HEK293 (cell line): ENCODE measurements at regions not wholly inside any gene's neighbourhood (a gene's known extent, or its start where the extent isn't known, plus 50 kb on each side); places are given as distances from the start of the nearest gene placed in this dataset.

Experiments
- CTCF ChIA-PET: fragments of 350-600 bp; formaldehyde crosslinking; extraction: SDS; loops from one replicate; lab custom pipeline; 2021; ENCODE audit warnings: antibody characterized with exemption; lab: Yijun Ruan, JAX
- POLR2A ChIA-PET: fragments of 300-600 bp; formaldehyde crosslinking; extraction: SDS; loops from one replicate; lab custom pipeline; 2020; ENCODE audit warnings: antibody characterized with exemption, inconsistent platforms; lab: Yijun Ruan, JAX
- H3K27ac ChIP-seq: fragments of 200-500 bp; sonication (Bioruptor generic); 2 replicates; pipeline ENCODE4 v1.5.1; 2014; ENCODE audit warnings: low read depth, low read length, control low read depth, inconsistent platforms; ENCODE audit errors: extremely low read depth
- H3K36me3 ChIP-seq, 2 experiments: fragments of 200-500 bp in 1 of 2; sonication (Bioruptor generic) in 1 of 2; 1 replicate in 1 of 2; 2 replicates in 1 of 2; pipeline ENCODE4 v1.5.1; 2014 to 2017; ENCODE audit warnings: inconsistent platforms in 2 of 2, low read length in 2 of 2; ENCODE audit not compliant: control insufficient read depth in 2 of 2, insufficient read depth in 1 of 2
- H3K4me1 ChIP-seq: fragments of 200-500 bp; sonication (Bioruptor generic); 2 replicates; pipeline ENCODE4 v1.5.1; 2014; ENCODE audit warnings: mild to moderate bottlenecking, low read length, inconsistent platforms; ENCODE audit not compliant: control insufficient read depth, insufficient read depth
- H3K4me3 ChIP-seq: 2 replicates; pipeline ENCODE4 v1.5.1; 2011; ENCODE audit warnings: low read depth, mild to moderate bottlenecking, control low read depth, low read length, moderate library complexity
- H3K9me3 ChIP-seq: fragments of 200-500 bp; sonication (Bioruptor generic); 2 replicates; pipeline ENCODE4 v1.5.1; 2014; ENCODE audit warnings: low read depth, low read length, inconsistent platforms; ENCODE audit not compliant: control insufficient read depth, insufficient read depth
- BCL11B ChIP-seq: fragments of 450-650 bp; formaldehyde crosslinking; IDR thresholded peaks from 2 replicates; pipeline ENCODE4 v1.5.1; 2016; ENCODE audit warnings: low read depth, missing biosample characterization, missing genetic modification characterization
- INSM2 ChIP-seq: fragments of 450-650 bp; formaldehyde crosslinking; IDR thresholded peaks from 2 replicates; pipeline ENCODE4 v1.5.1; 2016; ENCODE audit warnings: missing biosample characterization, missing genetic modification characterization
- KLF16 ChIP-seq: fragments of 450-650 bp; formaldehyde crosslinking; IDR thresholded peaks from 2 replicates; pipeline ENCODE4 v1.5.1; 2017; ENCODE audit warnings: missing biosample characterization, missing genetic modification characterization
- OVOL3 ChIP-seq: fragments of 450-650 bp; formaldehyde crosslinking; IDR thresholded peaks from 2 replicates; pipeline ENCODE4 v1.5.1; 2016; ENCODE audit warnings: missing biosample characterization, missing genetic modification characterization
- PRDM2 ChIP-seq: fragments of 450-650 bp; formaldehyde crosslinking; IDR thresholded peaks from 2 replicates; pipeline ENCODE4 v1.5.1; 2016; ENCODE audit warnings: missing biosample characterization, missing genetic modification characterization, borderline replicate concordance
- TSHZ1 ChIP-seq: fragments of 450-650 bp; formaldehyde crosslinking; IDR thresholded peaks from 2 replicates; pipeline ENCODE4 v1.5.1; 2016; ENCODE audit warnings: missing biosample characterization, missing genetic modification characterization, borderline replicate concordance
- ZBTB8A ChIP-seq: fragments of 450-650 bp; formaldehyde crosslinking; IDR thresholded peaks from 2 replicates; pipeline ENCODE4 v1.5.1; 2016; ENCODE audit warnings: missing biosample characterization, missing genetic modification characterization
- ZEB2 ChIP-seq: fragments of 450-650 bp; formaldehyde crosslinking; IDR thresholded peaks from 2 replicates; pipeline ENCODE4 v1.5.1; 2016; ENCODE audit warnings: missing biosample characterization, missing genetic modification characterization
- ZNF114 ChIP-seq: fragments of 450-650 bp; formaldehyde crosslinking; IDR thresholded peaks from 2 replicates; pipeline ENCODE4 v1.5.0; 2017; ENCODE audit warnings: missing biosample characterization, missing genetic modification characterization
- ZNF18 ChIP-seq: fragments of 450-650 bp; formaldehyde crosslinking; IDR thresholded peaks from 2 replicates; pipeline ENCODE4 v1.5.1; 2016; ENCODE audit warnings: missing biosample characterization, missing genetic modification characterization
- ZNF302 ChIP-seq: fragments of 450-650 bp; formaldehyde crosslinking; IDR thresholded peaks from 2 replicates; pipeline ENCODE4 v1.5.1; 2016; ENCODE audit warnings: missing biosample characterization, missing genetic modification characterization, low read depth
- ZNF549 ChIP-seq: fragments of 450-650 bp; IDR thresholded peaks from 2 replicates; pipeline ENCODE4 v1.5.1; 2018; ENCODE audit warnings: missing biosample characterization, missing genetic modification characterization, mild to moderate bottlenecking, inconsistent platforms, moderate library complexity
- ZNF692 ChIP-seq: fragments of 450-650 bp; formaldehyde crosslinking; IDR thresholded peaks from 2 replicates; pipeline ENCODE4 v1.5.1; 2016; ENCODE audit warnings: missing biosample characterization, missing genetic modification characterization
- ZNF707 ChIP-seq: fragments of 450-650 bp; formaldehyde crosslinking; IDR thresholded peaks from 2 replicates; pipeline ENCODE4 v1.5.1; 2016; ENCODE audit warnings: missing biosample characterization, missing genetic modification characterization
- ZNF843 ChIP-seq: fragments of 450-650 bp; formaldehyde crosslinking; IDR thresholded peaks from 2 replicates; pipeline ENCODE4 v1.5.1; 2016; ENCODE audit warnings: missing biosample characterization, missing genetic modification characterization

GRCh38 chr14:94946244-94946643 lies 176.3 kb upstream of the GSC start (continued):
- TF ChIP-seq PRDM2 (tag by site-specific recombination) (no peak), KLF16 (no peak), ZNF843 (tag by site-specific recombination) (no peak), TSHZ1 (tag by site-specific recombination) (no peak)

GRCh38 chr14:94945615-94946014 lies 175.7 kb upstream of the GSC start:
- no peaks in the 10 kb centered on the region for H3K9me3 ChIP-seq
- no peaks in the 10 kb centered on the region for H3K36me3 ChIP-seq
- no peak for TF ChIP-seq INSM2 (tag by site-specific recombination)
- no peaks in the 10 kb centered on the region for H3K4me1 ChIP-seq
- CTCF ChIA-PET = no interaction called here
- H3K4me3 ChIP-seq = no peak overlapping the region
- POLR2A ChIA-PET = no interaction called here
- H3K27ac ChIP-seq = no peak overlapping the region

GRCh38 chr14:94944636-94945258 lies 174.8 kb upstream of the GSC start:
- no peak for TF ChIP-seq ZBTB8A
- CTCF ChIA-PET = no interaction called here
- no peaks in the 10 kb centered on the region for H3K9me3 ChIP-seq

GRCh38 chr14:94942601-94943000 lies 172.7 kb upstream of the GSC start:
- ChIA-PET CTCF (no interaction called here), POLR2A (no interaction called here)
- H3K4me1 ChIP-seq = no peaks in the 10 kb centered on the region
- H3K27ac ChIP-seq = no peak overlapping the region
- no peaks in the 10 kb centered on the region for H3K36me3 ChIP-seq
- no peak overlapping the region for H3K4me3 ChIP-seq
- no peaks in the 10 kb centered on the region for H3K9me3 ChIP-seq
- no peak for TF ChIP-seq ZNF114
- TF ChIP-seq OVOL3 (tag by site-specific recombination) = no peak
- TF ChIP-seq ZNF707 = no peak
- TF ChIP-seq ZBTB8A = no peak
- TF ChIP-seq ZNF302 (tag by site-specific recombination) = no peak
- TF ChIP-seq ZEB2 = no peak
- no peak for TF ChIP-seq BCL11B (tag by site-specific recombination)
- no peak for TF ChIP-seq ZNF549 (tag by site-specific recombination)
- no peak for TF ChIP-seq ZNF692
- TF ChIP-seq ZNF18 = no peak

More at GRCh38 chr14:94944636-94945258, 174.8 kb upstream of the GSC start:
- H3K4me3 ChIP-seq = no peak overlapping the region
- H3K4me1 ChIP-seq = no peaks in the 10 kb centered on the region
- H3K36me3 ChIP-seq = no peaks in the 10 kb centered on the region
- H3K27ac ChIP-seq = no peak overlapping the region
- POLR2A ChIA-PET = no interaction called here
